ENCODE measurements at regions not wholly inside any gene's neighbourhood (a gene's known extent, or its start where the extent isn't known, plus 50 kb on each side); places are given as distances from the start of the nearest gene placed in this dataset.

- TF ChIP-seq CTCF (IDR thresholded peaks at IDR 0.05): no peak
- no peak for TF ChIP-seq POLR2AphosphoS5 (IDR thresholded peaks at IDR 0.05)
- no peak for TF ChIP-seq EP300 (IDR thresholded peaks at IDR 0.05)
- TF ChIP-seq POLR2A (IDR thresholded peaks at IDR 0.05): no peak
Observed at GRCh38 chr1:214954617-214954949, 128.0 kb upstream of the KCNK2 start.
